HG03135 (cell line): ENCODE measurements at regions not wholly inside any gene's neighbourhood (a gene's known extent, or its start where the extent isn't known, plus 50 kb on each side); places are given as distances from the start of the nearest gene placed in this dataset.
"Not testable (repeated sequence)": the region's sequence is repeated elsewhere in the genome, so short reads cannot be mapped to it uniquely, and the experiment has no call there.

Source experiments
- ATAC-seq: cut with Tn5 transposase; IDR thresholded peaks from one replicate; pipeline ENCODE4 v1.9.1; 2021; ENCODE audit warnings: mild to moderate bottlenecking, moderate library complexity; ENCODE audit not compliant: unreplicated experiment

DNA sequence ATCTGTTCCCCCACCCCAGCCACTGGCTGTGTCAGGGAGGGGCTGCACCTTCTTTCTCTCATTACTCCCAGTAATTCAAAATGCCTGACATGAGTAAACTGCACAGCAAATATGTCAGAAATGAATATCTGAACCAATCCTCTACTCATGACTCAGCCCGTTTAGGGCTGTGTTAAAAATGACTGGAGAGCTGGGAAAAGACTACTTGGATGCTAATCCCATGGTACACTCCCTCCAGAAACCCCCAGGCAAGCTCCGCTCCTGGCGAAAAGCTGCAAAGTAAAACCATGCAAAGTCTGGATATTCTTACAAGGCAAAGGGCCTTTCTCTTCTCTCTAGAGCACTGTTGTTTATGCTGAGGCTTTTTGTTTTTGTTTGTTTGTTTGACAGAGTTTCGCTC lies 448.1 kb upstream of the DYNLRB2 start:
- no peak for ATAC-seq

- not testable (repeated sequence) for ATAC-seq
Measured at GRCh38 chr16:80091453-80091852, 449.3 kb upstream of the DYNLRB2 start.

DNA sequence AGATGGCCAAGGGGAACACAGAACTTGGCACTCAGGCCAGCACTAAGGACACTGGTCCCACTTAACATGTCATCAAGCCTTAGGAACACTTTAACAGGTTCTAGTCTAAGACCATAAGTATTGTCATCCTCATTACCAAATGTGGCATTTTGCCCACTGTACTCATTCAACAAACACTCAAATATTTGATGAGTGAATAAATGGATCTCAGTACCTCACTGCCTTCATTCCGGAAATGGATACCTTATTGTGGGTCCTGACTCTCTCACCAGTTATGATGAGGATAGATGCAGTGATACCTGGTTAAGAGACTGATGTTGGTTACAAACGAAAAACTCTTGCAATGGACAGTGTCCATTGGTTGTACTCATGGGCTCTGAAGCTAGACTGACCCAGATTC lies 455.2 kb upstream of the DYNLRB2 start:
- no peak for ATAC-seq

DNA sequence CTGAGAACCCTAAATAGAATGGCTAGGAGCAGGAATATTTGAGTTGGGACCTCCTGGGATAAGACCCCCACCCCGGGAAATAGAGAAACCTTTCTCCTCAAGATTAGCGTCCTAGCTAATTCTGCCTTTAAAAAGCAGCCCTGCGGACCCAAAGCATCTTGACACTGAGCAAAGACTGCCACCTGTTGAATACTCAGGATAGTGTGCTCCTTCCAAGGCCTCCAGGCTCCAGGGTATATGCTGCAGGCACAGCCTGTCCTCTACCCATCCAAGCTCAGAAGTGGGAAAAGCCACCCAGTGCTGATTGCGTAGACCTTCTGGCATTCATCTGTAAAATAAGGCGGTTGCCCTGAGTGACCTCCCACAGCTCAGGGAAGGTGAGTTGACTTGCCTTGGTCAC lies 456.2 kb upstream of the DYNLRB2 start:
- ATAC-seq, result no peak

- ATAC-seq, result no peak
Measured at GRCh38 chr16:80084163-80084562, 456.6 kb upstream of the DYNLRB2 start.

DNA sequence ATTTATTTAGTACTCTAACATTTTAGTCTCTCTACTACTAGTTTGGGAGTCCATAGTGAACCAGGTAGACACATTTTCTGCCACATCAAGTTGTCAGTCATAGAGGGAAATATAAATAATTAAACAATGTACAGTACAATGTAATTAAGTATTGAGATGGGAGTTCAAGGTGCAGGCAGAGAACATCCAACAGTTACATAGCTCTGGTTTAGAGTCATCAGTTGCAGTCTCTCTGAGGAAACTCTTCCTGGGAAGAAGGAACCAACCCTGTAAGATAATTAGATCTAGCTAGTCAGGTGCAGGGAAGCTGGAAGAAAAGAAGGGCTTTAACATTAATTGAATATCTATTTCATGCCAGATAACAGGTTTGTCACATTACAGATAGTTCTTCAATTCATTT lies 457.9 kb upstream of the DYNLRB2 start:
- ATAC-seq, result no peak

GRCh38 chr16:80081846-80082245 lies 458.9 kb upstream of the DYNLRB2 start:
- no peak for ATAC-seq

DNA sequence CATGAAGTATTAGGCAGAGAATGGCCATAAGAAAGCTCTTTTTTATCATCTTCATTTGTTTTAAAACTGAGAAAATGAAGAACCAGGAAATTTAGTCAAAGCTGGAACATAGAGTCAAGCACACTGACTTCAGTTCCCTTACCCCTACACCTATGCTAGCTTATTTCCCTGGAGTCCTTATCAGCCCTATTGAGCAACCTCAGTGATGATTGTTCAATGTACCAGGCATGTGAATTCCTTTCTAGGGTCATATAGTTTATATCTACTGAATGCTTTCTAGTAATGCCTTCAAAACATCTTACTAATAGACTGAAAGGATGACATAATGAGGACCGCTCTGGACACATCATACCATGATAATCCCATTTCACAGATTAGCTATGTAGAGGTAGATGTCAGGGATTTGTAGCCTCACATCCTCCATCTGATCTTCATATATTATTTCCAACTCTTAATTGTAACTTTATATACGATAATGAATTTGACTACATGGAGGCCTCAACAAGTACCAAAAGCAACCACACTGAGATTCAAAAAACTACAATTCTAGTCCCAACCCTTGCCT lies 460.4 kb upstream of the DYNLRB2 start:
- no peak for ATAC-seq

GRCh38 chr16:80079072-80079471 lies 461.7 kb upstream of the DYNLRB2 start:
- no peak for ATAC-seq

DNA sequence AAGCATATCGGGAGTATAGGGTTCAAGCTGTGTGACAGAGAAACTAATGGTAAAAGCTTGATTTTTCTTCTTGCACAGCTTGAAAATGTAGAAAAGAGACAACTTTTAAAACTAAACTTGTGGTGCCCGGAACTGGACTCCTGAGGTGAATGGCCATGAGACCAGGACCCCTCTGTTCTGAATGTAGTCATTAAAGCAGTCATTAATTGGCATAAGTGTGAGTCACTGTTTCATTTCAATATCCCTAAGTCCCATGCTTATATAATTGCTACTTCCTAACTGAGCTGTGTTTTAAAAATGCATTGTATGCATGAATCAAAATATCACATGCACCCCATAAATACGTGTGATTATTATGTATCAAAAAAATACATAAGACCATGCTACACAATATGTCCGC lies 463.1 kb upstream of the DYNLRB2 start:
- ATAC-seq, result no peak

- ATAC-seq, result no peak
Measured at GRCh38 chr16:80074329-80074728, 466.5 kb upstream of the DYNLRB2 start.

DNA sequence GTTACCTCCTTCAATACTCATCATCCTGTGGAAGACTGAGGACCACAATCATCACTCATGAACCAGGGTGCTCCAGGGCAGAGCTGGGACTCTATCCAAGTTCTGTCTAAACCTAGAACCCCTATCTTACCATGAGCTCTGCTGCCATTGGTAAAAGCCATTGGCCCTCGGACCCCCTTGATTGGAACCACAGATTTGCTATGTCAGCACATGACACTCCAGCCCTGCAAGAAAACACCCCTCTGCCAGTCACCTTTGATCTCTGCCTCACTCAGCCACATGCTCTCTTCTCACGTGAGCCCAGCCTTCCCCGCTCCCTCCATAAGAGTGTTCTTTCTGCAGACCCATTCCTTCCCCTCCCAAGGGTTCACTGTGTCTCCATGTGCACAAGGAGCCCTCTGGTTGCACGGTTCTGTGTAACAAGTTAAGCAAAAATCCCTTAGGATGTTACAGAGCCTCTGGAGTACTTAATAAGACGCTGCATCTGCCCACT lies 468.8 kb upstream of the DYNLRB2 start:
- ATAC-seq, result no peak

DNA sequence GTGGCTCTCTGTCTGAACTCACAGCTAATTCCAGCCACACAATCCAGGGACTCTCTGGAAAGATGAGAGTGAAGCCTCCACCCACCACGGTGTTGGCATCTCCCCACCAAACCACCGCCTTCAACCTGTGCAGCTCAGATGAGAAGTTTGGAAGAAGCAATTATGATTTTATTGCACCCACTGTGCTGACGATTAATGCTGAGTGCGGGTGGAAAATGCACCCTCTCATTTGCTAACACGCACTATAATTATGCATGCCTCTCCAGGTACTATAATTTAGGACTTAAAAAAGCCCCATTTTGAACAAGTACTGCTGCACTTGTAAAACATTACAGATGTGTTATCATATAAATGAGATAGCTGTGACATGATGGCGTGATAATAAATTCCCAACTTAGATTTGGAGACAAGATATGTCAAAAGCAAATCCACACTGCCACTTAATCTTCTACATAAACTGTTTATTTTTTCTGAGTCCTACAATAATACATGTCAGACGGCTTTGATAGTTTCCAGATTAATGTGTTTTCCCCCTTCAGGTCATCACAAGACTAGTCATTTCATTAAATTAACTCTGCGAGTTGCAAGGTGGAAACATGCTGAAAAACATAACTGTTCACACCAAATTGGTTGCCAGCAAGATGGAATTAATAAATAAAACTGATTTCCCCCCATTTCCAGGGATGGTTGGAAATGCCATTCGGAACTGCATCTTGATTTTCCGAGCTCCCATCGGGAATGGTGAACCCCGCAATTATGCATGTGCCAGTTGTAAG lies 466.5 kb upstream of the MAF start:
- ATAC-seq, result no peak

DNA sequence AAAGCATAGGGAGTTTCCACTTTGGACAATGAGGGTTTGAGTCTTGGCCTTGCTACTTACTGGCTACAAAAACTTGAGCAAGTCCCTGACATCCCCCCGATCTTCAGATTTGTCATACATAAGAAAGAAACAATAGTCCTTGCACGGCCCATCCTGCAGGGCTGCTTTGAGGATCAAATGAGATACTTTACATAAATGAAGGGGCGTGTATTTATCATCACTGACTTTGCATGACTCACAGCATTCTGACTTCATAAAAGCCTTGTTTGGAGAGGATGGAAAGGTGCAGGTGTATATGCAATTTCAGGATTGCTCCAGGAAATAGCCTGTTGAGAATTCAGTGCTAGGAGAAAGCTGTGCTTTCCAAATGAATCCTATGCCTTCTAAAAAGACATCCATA lies 465.0 kb upstream of the MAF start:
- ATAC-seq, result no peak

DNA sequence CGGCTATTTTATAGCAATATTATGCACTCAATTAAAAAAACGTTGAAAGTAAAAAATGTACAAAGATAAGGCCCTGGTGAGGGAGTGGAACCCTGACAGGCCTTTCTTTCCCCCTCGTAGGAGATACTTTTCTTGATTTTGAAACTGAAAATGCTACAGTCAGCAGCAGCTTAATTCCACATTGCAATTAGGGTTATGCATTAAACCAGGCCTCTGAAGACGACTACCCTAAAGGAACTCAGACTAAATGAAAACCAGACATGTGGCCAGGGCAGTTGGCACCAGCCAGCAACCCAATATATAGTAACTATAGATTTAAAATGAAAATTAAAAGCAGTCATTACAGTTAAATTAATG lies 463.2 kb upstream of the MAF start:
- ATAC-seq, result no peak

GRCh38 chr16:80063031-80063712 lies 462.6 kb upstream of the MAF start:
- no peak for ATAC-seq

DNA sequence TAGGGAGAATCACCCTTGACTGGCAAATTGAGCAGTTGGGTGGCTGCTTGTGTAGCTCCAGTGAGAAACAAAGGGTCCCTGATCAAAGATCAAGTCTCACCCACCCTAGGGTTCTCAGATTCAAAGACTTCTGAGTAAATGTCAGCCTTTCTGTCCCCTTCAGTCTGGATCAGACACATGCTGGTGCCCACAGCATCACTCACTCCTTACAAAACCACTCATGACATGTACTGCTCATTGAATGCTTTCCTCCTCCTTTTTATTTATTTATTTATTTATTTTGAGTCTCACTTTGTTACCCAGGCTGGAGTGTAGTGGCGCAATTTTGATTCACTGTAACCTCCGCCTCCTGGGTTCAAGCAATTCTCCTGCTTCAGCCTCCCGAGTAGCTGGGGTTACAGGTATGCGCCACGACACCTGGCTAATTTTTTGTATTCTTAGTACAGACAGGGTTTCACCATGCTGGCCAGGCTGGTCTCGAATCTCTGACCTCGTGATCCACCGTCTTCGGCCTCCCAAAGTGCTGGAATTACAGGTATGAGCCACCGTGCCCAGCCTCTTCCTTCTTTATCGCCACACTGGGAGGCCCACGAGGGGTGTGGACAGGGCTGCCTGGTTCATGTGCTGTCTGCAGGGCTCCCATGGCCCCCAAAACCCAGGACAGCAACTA lies 462.0 kb upstream of the MAF start:
- ATAC-seq, result no peak

GRCh38 chr16:80060470-80060869 lies 459.9 kb upstream of the MAF start:
- no peak for ATAC-seq

DNA sequence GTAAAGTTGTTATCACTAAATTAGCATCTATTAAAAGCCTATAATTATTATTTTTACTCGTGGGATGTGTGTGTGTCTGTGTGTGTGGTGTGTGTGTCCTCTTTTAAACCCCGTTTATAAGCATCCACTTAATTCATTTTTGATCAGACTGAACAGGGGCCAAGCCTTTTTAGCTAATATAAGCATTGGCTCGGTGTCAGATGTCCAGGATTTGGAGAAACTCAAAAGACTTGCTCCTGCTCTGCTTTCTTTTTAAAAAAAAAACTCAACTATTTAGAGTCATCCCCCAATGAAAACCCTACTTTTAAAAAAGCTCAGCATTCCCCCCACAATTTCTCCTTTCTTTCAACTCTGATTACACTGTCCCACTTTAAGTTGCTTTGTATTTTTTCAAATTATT lies 459.3 kb upstream of the MAF start:
- no peak for ATAC-seq

DNA sequence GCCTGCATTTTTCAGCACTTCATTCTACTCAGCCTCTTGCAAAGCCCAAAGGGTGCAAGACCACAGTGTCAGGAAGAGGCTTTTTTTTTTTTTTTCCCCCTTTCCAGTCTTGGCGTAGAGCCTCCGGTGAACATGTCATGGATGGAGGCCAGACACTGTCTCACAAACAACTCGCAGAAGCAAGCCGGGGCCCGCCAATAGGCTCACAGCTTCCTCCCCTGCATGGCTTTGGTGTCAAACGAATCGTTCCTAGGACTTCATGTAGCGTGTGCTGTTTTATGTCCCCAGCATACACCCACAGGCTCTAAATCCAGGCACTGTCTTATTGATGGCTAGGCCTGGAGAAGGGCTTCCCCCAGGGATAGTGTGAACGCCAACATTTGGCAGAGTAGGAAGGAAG lies 457.7 kb upstream of the MAF start:
- no peak for ATAC-seq

DNA sequence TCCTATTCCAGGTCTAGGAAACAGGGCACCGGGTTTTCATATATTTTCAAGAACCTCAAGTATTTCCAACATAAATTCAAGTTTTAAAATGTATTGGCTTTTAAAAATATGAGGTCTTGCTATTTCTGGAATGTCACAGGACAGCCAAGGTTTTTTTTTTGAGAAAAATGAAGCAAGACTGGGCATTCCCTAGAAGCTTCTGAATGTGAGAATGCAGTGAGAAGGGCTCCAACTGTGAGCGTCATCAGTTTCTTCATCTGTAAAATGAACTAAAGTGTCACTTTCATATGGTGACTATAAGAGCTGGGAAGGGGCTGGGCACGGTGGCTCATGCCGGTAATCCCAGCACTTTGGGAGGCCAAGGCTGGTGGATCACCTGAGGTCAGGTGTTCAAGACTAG lies 455.8 kb upstream of the MAF start:
- ATAC-seq, result no peak

DNA sequence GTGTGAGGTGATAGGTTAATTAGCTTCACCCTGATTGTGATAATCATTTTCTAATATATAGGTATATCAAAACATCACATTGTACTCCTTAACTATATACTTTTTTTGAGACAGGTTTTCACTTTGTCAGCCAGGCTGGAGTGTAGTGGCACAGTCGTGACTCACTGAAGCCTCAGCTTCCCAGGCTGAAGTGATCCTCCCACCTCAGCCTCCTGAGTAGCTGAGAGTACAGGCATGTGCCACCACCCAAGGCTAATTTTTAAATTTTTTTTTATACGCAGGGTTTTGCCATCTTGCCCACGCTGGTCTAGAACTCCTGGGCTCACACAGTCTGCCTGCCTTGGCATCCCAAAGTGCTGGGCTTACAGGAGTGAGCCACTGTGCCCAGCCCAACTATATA lies 455.3 kb upstream of the MAF start:
- ATAC-seq, result no peak
